IMR-90 (cell line): ENCODE measurements at regions not wholly inside any gene's neighbourhood (a gene's known extent, or its start where the extent isn't known, plus 50 kb on each side); places are given as distances from the start of the nearest gene placed in this dataset.

Experiments
- ATAC-seq: fragments of 200-7000 bp; cut with Tn5 transposase; 2 replicates; pipeline ENCODE4 v1.9.1; 2020; ENCODE audit warnings: low read depth, mild to moderate bottlenecking, moderate library complexity
- BruUV-seq: library from RNA; stranded (reverse); fragments of 400-500 nt; replicated peaks from 2 replicates; lab custom pipeline; 2021; lab: Mats Ljungman, UMichigan
- CTCF ChIA-PET: fragments of 300-600 bp; formaldehyde crosslinking; extraction: SDS; loops from one replicate; lab custom pipeline; 2021; ENCODE audit warnings: antibody characterized with exemption; lab: Yijun Ruan, JAX
- POLR2A ChIA-PET: fragments of 300-600 bp; sonication (Branson Sonifier 250); formaldehyde crosslinking; loops from one replicate; lab custom pipeline; 2022; ENCODE audit warnings: antibody characterized with exemption; ENCODE audit not compliant: unreplicated experiment; lab: Charles Lee
- DNase-seq: peaks from one replicate; pipeline ENCODE4 v3.0.0; 2013
- H2AFZ ChIP-seq: replicated peaks from 2 replicates; pipeline ENCODE3; 2013; ENCODE audit warnings: low read length, mild to moderate bottlenecking; ENCODE audit not compliant: poor library complexity
- H2AK5ac ChIP-seq: 2 replicates; pipeline ENCODE4 v1.6.1; 2013; ENCODE audit warnings: low read depth, low read length, inconsistent platforms
- H2AK9ac ChIP-seq: replicated peaks from 2 replicates; pipeline ENCODE3; 2013; ENCODE audit warnings: mild to moderate bottlenecking, low read depth, low read length, moderate library complexity; ENCODE audit not compliant: poor library complexity
- H2BK120ac ChIP-seq: 2 replicates; pipeline ENCODE4 v1.6.1; 2013; ENCODE audit warnings: low read depth, low read length, inconsistent platforms
- H2BK15ac ChIP-seq: 3 replicates; pipeline ENCODE4 v1.6.1; 2013; ENCODE audit warnings: low read depth, low read length, inconsistent platforms
- H2BK20ac ChIP-seq: 2 replicates; pipeline ENCODE4 v1.6.1; 2013; ENCODE audit warnings: low read depth, mild to moderate bottlenecking, inconsistent platforms, low read length, moderate library complexity
- H2BK5ac ChIP-seq: 2 replicates; pipeline ENCODE4 v1.6.1; 2013; ENCODE audit warnings: mild to moderate bottlenecking, low read depth, low read length, inconsistent platforms; ENCODE audit not compliant: poor library complexity, severe bottlenecking
- H3K14ac ChIP-seq: replicated peaks from 2 replicates; pipeline ENCODE4 v1.6.1; 2013; ENCODE audit warnings: low read depth, low read length, inconsistent platforms
- H3K18ac ChIP-seq: 2 replicates; pipeline ENCODE4 v1.6.1; 2013; ENCODE audit warnings: low read depth, low read length, control low read depth
- H3K23ac ChIP-seq: 2 replicates; pipeline ENCODE4 v1.6.1; 2013; ENCODE audit warnings: low read depth, low read length, inconsistent platforms
- H3K27ac ChIP-seq: 2 replicates; pipeline ENCODE4 v1.5.1; 2013; ENCODE audit warnings: mild to moderate bottlenecking, control low read depth, low read length; ENCODE audit not compliant: insufficient read depth
- H3K27me3 ChIP-seq: 2 replicates; pipeline ENCODE4 v1.6.1; 2013; ENCODE audit warnings: low read length; ENCODE audit not compliant: control insufficient read depth, insufficient read depth
- H3K36me3 ChIP-seq: 2 replicates; pipeline ENCODE4 v1.6.1; 2013; ENCODE audit warnings: low read length, mixed read lengths; ENCODE audit not compliant: control insufficient read depth, insufficient read depth
- H3K4ac ChIP-seq: 2 replicates; pipeline ENCODE4 v1.6.1; 2013; ENCODE audit warnings: low read depth, low read length, inconsistent platforms
- H3K4me1 ChIP-seq: 2 replicates; pipeline ENCODE4 v1.6.1; 2013; ENCODE audit warnings: low read length, mixed read lengths; ENCODE audit not compliant: control insufficient read depth, insufficient read depth
- H3K4me2 ChIP-seq: 2 replicates; pipeline ENCODE4 v1.6.1; 2013; ENCODE audit warnings: low read depth, mild to moderate bottlenecking, control low read depth, low read length, moderate library complexity
- H3K4me3 ChIP-seq: 2 replicates; pipeline ENCODE4 v1.5.1; 2013; ENCODE audit warnings: low read depth, mild to moderate bottlenecking, control low read depth, low read length, moderate library complexity; ENCODE audit not compliant: insufficient read depth
- H3K56ac ChIP-seq: 2 replicates; pipeline ENCODE4 v1.6.1; 2013; ENCODE audit warnings: low read length, inconsistent platforms; ENCODE audit not compliant: insufficient read depth; ENCODE audit errors: extremely low read depth
- H3K79me1 ChIP-seq, 2 experiments: 2 replicates each; pipeline ENCODE4 v1.6.1; 2013; ENCODE audit warnings: low read length in 2 of 2, inconsistent platforms in 1 of 2, low read depth in 1 of 2
- H3K9ac ChIP-seq: 2 replicates; pipeline ENCODE4 v1.6.1; 2013; ENCODE audit warnings: low read depth, low read length, control low read depth
- H3K9me1 ChIP-seq: 2 replicates; pipeline ENCODE4 v1.6.1; 2013; ENCODE audit warnings: low read length, inconsistent platforms; ENCODE audit not compliant: insufficient read depth
- H3K9me3 ChIP-seq: 2 replicates; pipeline ENCODE4 v1.6.1; 2013; ENCODE audit warnings: low read length; ENCODE audit not compliant: control insufficient read depth, insufficient read depth
- H4K20me1 ChIP-seq: 2 replicates; pipeline ENCODE4 v1.6.1; 2013; ENCODE audit warnings: low read length, inconsistent platforms; ENCODE audit not compliant: insufficient read depth
- H4K5ac ChIP-seq: 2 replicates; pipeline ENCODE4 v1.6.1; 2013; ENCODE audit warnings: mild to moderate bottlenecking, low read depth, low read length, control low read depth
- H4K8ac ChIP-seq, 2 experiments: 2 replicates each; pipeline ENCODE4 v1.6.1; 2013; ENCODE audit warnings: low read depth in 2 of 2, low read length in 2 of 2, control low read depth in 1 of 2, inconsistent platforms in 1 of 2
- H4K91ac ChIP-seq: 2 replicates; pipeline ENCODE4 v1.6.1; 2013; ENCODE audit warnings: low read depth, low read length, inconsistent platforms; ENCODE audit not compliant: insufficient read depth
- BHLHE40 ChIP-seq: fragments of 150-350 bp; IDR thresholded peaks from 2 replicates; pipeline ENCODE4 v1.6.1; 2016; ENCODE audit warnings: mild to moderate bottlenecking, low read depth, low read length
- CEBPB ChIP-seq: IDR thresholded peaks from 2 replicates; pipeline ENCODE4 v1.6.1; 2012; ENCODE audit warnings: low read depth, low read length, improper control_type of control experiment
- CHD1 ChIP-seq: IDR thresholded peaks from 2 replicates; pipeline ENCODE4 v1.6.1; 2012; ENCODE audit warnings: low read depth, low read length, improper control_type of control experiment
- CTCF ChIP-seq: conservative IDR thresholded peaks from 2 replicates; pipeline ENCODE4 v1.5.1; 2012; ENCODE audit warnings: mild to moderate bottlenecking, low read depth, low read length, improper control_type of control experiment
- FOS ChIP-seq: fragments of 150-350 bp; IDR thresholded peaks from 2 replicates; pipeline ENCODE4 v1.6.1; 2016; ENCODE audit warnings: low read depth, low read length
- MAFK ChIP-seq: IDR thresholded peaks from 2 replicates; pipeline ENCODE4 v1.6.1; 2012; ENCODE audit warnings: low read depth, low read length, improper control_type of control experiment
- MAZ ChIP-seq: IDR thresholded peaks from 2 replicates; pipeline ENCODE4 v1.6.1; 2012; ENCODE audit warnings: low read depth, mild to moderate bottlenecking, low read length, improper control_type of control experiment, moderate library complexity, borderline replicate concordance
- MXI1 ChIP-seq: IDR thresholded peaks from 2 replicates; pipeline ENCODE4 v1.6.1; 2012; ENCODE audit warnings: low read depth, mild to moderate bottlenecking, low read length, moderate library complexity, borderline replicate concordance
- NFE2L2 ChIP-seq: fragments of 150-350 bp; IDR thresholded peaks from 2 replicates; pipeline ENCODE4 v1.6.1; 2016; ENCODE audit warnings: low read depth, mild to moderate bottlenecking, low read length
- POLR2A ChIP-seq: IDR thresholded peaks from 2 replicates; pipeline ENCODE4 v1.6.1; 2012; ENCODE audit warnings: mild to moderate bottlenecking, low read depth, low read length
- RAD21 ChIP-seq: IDR thresholded peaks from 2 replicates; pipeline ENCODE4 v1.6.1; 2012; ENCODE audit warnings: low read length, improper control_type of control experiment
- RCOR1 ChIP-seq: IDR thresholded peaks from 2 replicates; pipeline ENCODE4 v1.6.1; 2012; ENCODE audit warnings: mild to moderate bottlenecking, low read length, improper control_type of control experiment; ENCODE audit not compliant: insufficient replicate concordance
- RFX5 ChIP-seq: IDR thresholded peaks from 2 replicates; pipeline ENCODE4 v1.8.0; 2012; ENCODE audit warnings: low read depth, mild to moderate bottlenecking, low read length, moderate library complexity
- SMC3 ChIP-seq: fragments of 150-350 bp; IDR thresholded peaks from 2 replicates; pipeline ENCODE4 v1.6.1; 2016; ENCODE audit warnings: low read depth, mild to moderate bottlenecking, antibody characterized with exemption, low read length, moderate library complexity
- USF2 ChIP-seq: fragments of 150-350 bp; IDR thresholded peaks from 2 replicates; pipeline ENCODE4 v1.6.1; 2017; ENCODE audit warnings: mild to moderate bottlenecking, antibody characterized with exemption, low read length, low read depth
- WGBS, 2 experiments: methylation state at CpG; one replicate each; pipeline versions ENCODE4 v1.1.5 to v1.1.7; 2013; ENCODE audit warnings: missing lambda C conversion rate in 2 of 2; ENCODE audit not compliant: insufficient read length in 1 of 2; ENCODE audit errors: extremely low coverage in 2 of 2; 5-methylcytosine and 5-hydroxymethylcytosine counted together
- dilution Hi-C: fragments of 300-500 bp; cut with HindIII; formaldehyde crosslinking; loops from one replicate; pipeline ENCODE4 v1.14.3; 2018; ENCODE audit warnings: low sequenced_read_pairs; ENCODE audit not compliant: unreplicated experiment
- in situ Hi-C: fragments of 300-500 bp; cut with MboI; formaldehyde crosslinking; loops from 3 replicates; pipeline ENCODE4 v1.14.3; 2019; ENCODE audit warnings: low sequenced_read_pairs, inconsistent platforms, mixed read lengths
- intact Hi-C: fragments of 100-400 bp; cut with micrococcal nuclease; formaldehyde crosslinking; loops from 2 replicates; pipeline ENCODE4 v1.10.0; 2022
- TF ChIP-seq, protein P1 (sequence below): fragments of 150-350 bp; IDR thresholded peaks from 2 replicates; pipeline ENCODE4 v1.6.1; 2016; ENCODE audit warnings: low read depth, mild to moderate bottlenecking, low read length, moderate library complexity, borderline replicate concordance

- Histone ChIP-seq H2AK9ac (no peak overlapping the region), H3K56ac (no peak overlapping the region), H3K27me3 (no peaks in the 10 kb centered on the region), H3K4ac (no peak overlapping the region), H4K8ac (no peak overlapping the region), H3K14ac (no peak overlapping the region), H2AK5ac (no peak overlapping the region), H3K9me1 (no peaks in the 10 kb centered on the region), H4K20me1 (no peaks in the 10 kb centered on the region), H3K4me3 (no peak overlapping the region), H3K18ac (no peak overlapping the region), H4K5ac (no peak overlapping the region), H2BK120ac (no peak overlapping the region), H3K4me1 (no peaks in the 10 kb centered on the region), H3K36me3 (no peaks in the 10 kb centered on the region), H3K79me1 (no peaks in the 10 kb centered on the region), H2BK5ac (no peak overlapping the region), H2BK15ac (no peak overlapping the region), H2AFZ (no peak overlapping the region), H3K27ac (no peak overlapping the region), H3K4me2 (no peak overlapping the region), H3K23ac (no peak overlapping the region), H4K91ac (no peak overlapping the region), H2BK20ac (no peak overlapping the region), H3K9ac (no peak overlapping the region), H3K9me3 (no peaks in the 10 kb centered on the region)
- BruUV-seq, result no TSS peak
- DNase-seq (no peak), ATAC-seq (no peak)
- no CpG with 5 or more reads among the region's 4 CpGs for WGBS, 2 experiments
- TF ChIP-seq MAFK, result no peak
- TF ChIP-seq CHD1, result no peak
- TF ChIP-seq SMC3, result no peak
- no peak for TF ChIP-seq RAD21
- TF ChIP-seq, protein P1, sequence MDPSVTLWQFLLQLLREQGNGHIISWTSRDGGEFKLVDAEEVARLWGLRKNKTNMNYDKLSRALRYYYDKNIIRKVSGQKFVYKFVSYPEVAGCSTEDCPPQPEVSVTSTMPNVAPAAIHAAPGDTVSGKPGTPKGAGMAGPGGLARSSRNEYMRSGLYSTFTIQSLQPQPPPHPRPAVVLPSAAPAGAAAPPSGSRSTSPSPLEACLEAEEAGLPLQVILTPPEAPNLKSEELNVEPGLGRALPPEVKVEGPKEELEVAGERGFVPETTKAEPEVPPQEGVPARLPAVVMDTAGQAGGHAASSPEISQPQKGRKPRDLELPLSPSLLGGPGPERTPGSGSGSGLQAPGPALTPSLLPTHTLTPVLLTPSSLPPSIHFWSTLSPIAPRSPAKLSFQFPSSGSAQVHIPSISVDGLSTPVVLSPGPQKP, result no peak
- TF ChIP-seq NFE2L2, result no peak
- TF ChIP-seq CEBPB, result no peak
- no peak for TF ChIP-seq BHLHE40
- TF ChIP-seq POLR2A, result no peak
- TF ChIP-seq MXI1, result no peak
- TF ChIP-seq RFX5, result no peak
- TF ChIP-seq CTCF, result no peak
- no peak for TF ChIP-seq FOS
- no peak for TF ChIP-seq USF2
- no peak for TF ChIP-seq RCOR1
- no peak for TF ChIP-seq MAZ
- in situ Hi-C loops (no loop called here), intact Hi-C loops (no loop called here), dilution Hi-C loops (no loop called here)
- ChIA-PET POLR2A (no interaction called here), CTCF (no interaction called here)
Observed at GRCh38 chr3:156030723-156031122, 89.7 kb upstream of the KCNAB1 start.
